HG03469 (cell line): ENCODE measurements at regions not wholly inside any gene's neighbourhood (a gene's known extent, or its start where the extent isn't known, plus 50 kb on each side); places are given as distances from the start of the nearest gene placed in this dataset.

Experiments
- ATAC-seq: cut with Tn5 transposase; IDR thresholded peaks from one replicate; pipeline ENCODE4 v1.9.1; 2021; ENCODE audit warnings: mild to moderate bottlenecking, moderate library complexity, moderate number of reproducible peaks; ENCODE audit not compliant: unreplicated experiment

- no peak for ATAC-seq
Measured at GRCh38 chr11:115767047-115767802, 263.0 kb upstream of the CADM1 start.

- ATAC-seq, result no peak
Measured at GRCh38 chr11:115766561-115766960, 262.3 kb upstream of the CADM1 start.

GRCh38 chr11:115765803-115766239 lies 261.6 kb upstream of the CADM1 start:
- no peak for ATAC-seq

DNA sequence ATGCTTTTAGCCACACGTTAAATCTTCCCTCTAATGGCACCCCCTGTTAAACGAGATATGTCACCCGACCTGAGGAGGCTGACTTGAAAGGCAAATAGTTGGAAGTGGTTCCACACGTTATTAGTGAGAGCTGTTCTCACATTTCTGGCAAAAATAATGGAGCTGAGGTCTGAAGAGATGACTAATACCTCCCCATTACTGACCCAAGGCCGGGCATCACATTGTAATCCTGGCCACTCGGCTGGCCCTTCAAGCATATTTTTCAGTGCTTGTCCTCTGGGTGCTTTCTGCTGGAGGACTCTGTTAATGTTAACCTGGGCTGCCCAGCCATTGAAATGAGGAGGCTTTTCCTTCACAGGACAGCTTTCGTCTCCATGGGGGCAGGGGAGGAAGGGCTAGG lies 260.0 kb upstream of the CADM1 start:
- no peak for ATAC-seq

DNA sequence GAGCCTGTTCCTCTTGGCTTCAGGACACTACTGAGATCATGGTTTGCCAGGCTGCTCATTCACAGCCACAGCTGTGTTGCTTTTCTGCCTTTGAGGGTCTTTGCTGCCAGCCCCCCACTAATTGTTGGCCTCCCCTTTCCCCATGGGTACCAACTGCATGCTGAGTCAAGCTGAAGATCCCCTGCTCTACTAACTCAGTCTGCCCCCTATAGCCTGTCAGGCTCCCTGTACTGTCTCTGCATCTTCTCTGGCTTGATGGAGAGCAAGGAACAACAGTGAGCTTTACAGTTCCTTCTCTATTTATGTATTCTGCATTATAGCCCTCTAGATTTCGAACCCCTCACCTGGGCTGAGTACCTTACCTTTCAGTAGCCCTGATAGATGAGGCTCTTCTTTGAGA lies 257.6 kb upstream of the CADM1 start:
- no peak for ATAC-seq

GRCh38 chr11:115761348-115761747 lies 257.1 kb upstream of the CADM1 start:
- ATAC-seq, result no peak

DNA sequence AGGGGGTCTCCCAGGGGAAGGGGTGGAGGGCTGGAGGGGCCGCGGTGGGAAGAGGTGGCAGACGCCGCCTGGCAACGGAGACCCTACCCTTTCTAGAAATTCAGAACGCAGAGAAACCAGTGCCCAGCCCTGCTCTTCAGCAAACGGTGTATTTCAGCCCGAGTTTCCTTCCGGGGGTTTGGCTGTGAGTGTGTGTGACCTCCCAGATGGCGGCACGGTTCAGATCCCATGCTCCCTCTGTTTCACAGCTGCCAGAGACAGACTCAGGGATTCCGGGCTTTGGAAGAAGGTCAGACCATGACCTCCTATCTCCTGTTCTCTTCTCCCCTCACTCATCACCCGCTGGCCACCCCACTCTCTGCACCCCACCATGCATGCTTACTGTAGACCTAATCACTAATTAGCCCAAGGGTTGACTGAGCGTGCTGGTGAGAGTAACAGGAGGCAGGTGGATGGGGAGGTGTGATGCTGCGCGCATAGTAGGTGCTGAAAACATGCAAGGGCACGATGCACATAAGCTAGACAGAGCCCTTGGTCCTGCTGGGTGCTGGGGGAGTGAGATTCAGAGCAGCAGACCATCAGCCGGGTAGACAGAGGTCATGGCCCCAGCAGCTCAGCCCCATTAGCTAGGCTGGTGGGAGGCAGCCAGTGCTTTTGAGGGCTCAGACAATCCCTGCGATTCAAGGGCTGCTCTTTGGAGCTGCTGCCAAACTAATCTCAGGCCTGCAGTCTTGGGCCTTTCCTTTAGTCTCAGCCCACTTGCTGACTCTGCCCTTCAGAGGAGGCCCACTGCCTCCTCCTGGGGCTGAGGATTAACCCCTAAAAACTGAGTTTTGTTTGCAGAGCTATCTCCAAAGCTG lies 256.5 kb upstream of the CADM1 start:
- no peak for ATAC-seq

DNA sequence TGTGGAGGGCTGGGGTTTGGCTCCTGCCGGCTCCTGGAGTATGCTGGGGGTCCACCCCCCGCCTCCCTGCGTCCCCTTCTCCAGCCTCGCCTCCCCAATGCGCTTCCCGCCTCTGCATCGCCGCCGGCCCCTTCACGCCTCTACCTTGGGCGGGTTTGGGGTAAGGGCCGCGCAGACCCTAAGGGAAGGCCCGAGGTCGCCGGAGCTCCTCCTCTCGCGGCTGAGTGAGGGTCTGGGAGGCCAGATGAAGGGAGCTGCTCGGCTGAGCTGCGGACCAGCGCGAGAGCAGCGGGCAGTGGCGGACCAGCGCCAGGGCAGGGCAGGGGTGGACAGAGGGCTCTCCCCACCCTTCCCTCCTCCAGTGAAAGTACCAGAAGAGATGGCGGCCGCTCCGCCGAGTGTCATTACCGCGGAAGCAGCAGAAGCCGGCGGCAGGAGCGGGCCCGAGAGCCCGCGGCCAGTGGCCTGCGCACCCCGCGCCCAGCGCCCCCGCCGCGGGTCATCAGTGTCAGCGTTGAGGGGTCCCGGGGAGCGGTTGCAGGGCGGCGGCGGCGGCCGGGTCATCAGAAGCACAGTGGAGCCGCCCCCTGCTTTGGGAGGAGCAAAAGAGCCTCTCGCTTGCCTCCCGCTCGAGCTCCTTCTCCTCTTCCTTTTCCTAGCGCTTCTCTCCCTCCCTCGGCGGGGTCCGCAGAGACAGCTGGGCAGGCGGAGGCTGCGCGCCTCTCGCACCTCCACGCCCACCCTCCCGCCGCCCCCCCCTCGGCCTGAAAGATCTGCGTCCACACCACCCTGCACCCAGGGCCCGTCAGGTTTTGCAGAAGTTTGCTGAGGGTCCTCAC lies 255.6 kb upstream of the CADM1 start:
- ATAC-seq, result no peak

DNA sequence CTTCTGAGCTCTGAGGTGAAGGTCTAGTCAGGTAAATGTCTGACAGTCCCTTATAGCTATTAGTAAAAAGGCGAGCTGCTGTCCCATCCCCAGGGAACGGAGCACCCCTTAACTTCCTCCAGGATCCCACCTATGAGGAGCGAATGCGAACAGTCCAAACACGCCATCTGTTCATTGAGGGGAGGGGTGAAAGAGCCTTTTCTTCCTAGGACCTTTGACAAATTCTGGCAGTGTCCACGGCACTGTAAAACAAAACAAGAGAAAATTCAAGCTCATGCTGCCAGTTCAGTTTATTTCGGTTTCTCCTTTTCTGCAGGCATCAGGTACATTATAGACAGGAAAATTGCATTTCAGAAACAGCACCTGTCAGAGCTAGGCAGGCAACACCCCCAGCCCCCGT lies 253.8 kb upstream of the CADM1 start:
- no peak for ATAC-seq

DNA sequence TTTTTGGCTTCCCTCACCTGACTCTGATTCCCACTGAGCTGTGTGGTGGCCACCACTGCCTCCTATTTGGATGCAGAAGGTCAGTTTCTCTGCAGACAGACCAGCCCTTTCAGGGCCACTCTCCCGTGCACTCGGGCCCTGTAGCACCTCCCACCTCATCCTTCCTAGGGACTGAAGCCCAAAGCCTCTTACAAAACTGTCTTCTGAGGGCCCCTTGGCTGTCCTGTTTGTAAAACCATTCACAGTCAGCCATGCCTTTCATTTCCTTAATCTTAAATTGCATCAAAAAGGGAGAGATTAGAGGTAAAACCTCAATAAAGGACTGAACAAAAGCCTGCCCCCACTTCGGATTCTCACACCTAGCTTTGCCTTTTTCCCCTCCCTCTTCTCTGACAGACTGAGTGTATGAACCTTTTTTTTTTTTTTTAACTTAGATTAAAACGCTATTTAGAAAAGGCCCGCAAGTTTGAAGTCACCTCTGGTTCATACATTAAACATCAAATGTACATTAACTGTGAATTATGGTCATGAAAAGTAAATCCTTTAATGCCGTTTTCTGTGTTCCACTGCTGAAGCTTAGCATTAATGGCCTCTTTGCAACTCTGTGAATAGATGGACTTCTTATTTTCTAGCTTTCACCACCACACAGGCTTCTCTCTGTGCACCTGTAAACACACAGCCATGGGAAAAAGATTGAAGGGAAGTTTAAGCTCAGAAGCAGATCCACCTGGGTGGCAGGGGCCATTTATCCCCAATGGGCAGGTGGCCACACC lies 247.2 kb upstream of the CADM1 start:
- ATAC-seq, result no peak

GRCh38 chr11:115745610-115746512 lies 241.6 kb upstream of the CADM1 start:
- no peak for ATAC-seq

DNA sequence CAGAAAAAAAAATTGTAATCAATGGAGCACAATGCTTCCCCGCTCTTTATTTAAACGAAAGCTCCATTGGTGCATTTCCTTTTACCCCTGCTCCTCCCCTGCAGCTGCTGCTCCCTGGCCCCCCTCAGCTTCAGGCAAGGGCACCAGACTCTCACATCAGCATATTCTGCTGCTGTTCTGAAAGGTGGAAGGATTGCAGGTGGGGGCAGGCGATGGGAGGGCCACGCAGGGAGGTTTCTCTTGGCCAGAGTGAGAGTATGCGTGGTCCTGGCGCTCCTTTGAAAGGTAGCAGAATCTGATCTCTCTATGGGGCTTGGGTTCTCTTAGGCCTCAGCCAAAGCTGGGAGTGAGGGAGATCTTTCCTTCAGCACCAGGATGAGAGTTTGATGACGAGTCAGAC lies 240.9 kb upstream of the CADM1 start:
- no peak for ATAC-seq

DNA sequence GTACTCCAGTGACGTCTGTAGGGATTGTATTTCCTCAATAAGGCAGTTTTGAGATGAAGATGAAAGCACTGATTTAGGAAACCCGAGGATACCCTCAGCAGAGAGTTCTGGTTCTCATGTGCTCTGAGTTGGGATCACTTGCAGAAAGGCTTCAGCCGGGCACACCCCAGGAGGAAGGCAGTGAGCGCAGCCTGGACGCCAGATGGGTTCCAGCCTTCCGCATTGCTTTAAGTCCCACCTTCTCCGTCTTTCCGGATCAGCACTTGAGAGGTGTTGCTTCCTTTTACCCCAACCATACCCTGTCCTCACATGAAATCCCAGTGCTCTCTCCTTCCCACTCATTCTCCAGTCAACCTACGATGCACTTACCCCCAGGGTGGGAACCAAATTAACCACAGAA lies 239.5 kb upstream of the CADM1 start:
- no peak for ATAC-seq

GRCh38 chr11:115741376-115742107 lies 237.3 kb upstream of the CADM1 start:
- no peak for ATAC-seq

- ATAC-seq, result no peak
Measured at GRCh38 chr11:115740324-115740723, 236.1 kb upstream of the CADM1 start.

GRCh38 chr11:115739878-115740277 lies 235.7 kb upstream of the CADM1 start:
- no peak for ATAC-seq

GRCh38 chr11:115739146-115739545 lies 234.9 kb upstream of the CADM1 start:
- no peak for ATAC-seq

- no peak for ATAC-seq
Measured at GRCh38 chr11:115737875-115738274, 233.7 kb upstream of the CADM1 start.

GRCh38 chr11:115736146-115736545 lies 231.9 kb upstream of the CADM1 start:
- no peak for ATAC-seq
